ENCODE measurements at regions not wholly inside any gene's neighbourhood (a gene's known extent, or its start where the extent isn't known, plus 50 kb on each side); places are given as distances from the start of the nearest gene placed in this dataset.
"Not testable (repeated sequence)": the region's sequence is repeated elsewhere in the genome, so short reads cannot be mapped to it uniquely, and the experiment has no call there.

- no peak for DNase-seq
These were observed 383.9 kb downstream of the MAT2B start for GRCh38 chr5:163889369-163889768.

- no peak for DNase-seq
These were observed 384.8 kb downstream of the MAT2B start for GRCh38 chr5:163890261-163890660.

- no peak for DNase-seq
These were observed 387.9 kb downstream of the MAT2B start for GRCh38 chr5:163893281-163893680.

- no peak for DNase-seq
These were observed 389.2 kb downstream of the MAT2B start for GRCh38 chr5:163894645-163895044.

GRCh38 chr5:163898873-163899272 lies 393.5 kb downstream of the MAT2B start:
- DNase-seq: no peak

GRCh38 chr5:163907783-163908182 lies 402.4 kb downstream of the MAT2B start:
- DNase-seq: not testable (repeated sequence)

- DNase-seq: no peak
These were observed 402.8 kb downstream of the MAT2B start for GRCh38 chr5:163908253-163908652.

GRCh38 chr5:163910226-163910625 lies 404.8 kb downstream of the MAT2B start:
- DNase-seq: no peak

- no peak for DNase-seq
These were observed 406.6 kb downstream of the MAT2B start for GRCh38 chr5:163912046-163912445.

GRCh38 chr5:163913548-163913947 lies 408.1 kb downstream of the MAT2B start:
- no peak for DNase-seq

GRCh38 chr5:163914910-163915309 lies 409.5 kb downstream of the MAT2B start:
- DNase-seq: no peak

- no peak for DNase-seq
These were observed 410.1 kb downstream of the MAT2B start for GRCh38 chr5:163915481-163915961.

- DNase-seq: no peak
These were observed 411.0 kb downstream of the MAT2B start for GRCh38 chr5:163916376-163916775.

- no peak for DNase-seq
These were observed 411.4 kb downstream of the MAT2B start for GRCh38 chr5:163916861-163917260.

GRCh38 chr5:163917747-163918146 lies 412.3 kb downstream of the MAT2B start:
- no peak for DNase-seq

- not testable (repeated sequence) for DNase-seq
These were observed 429.6 kb downstream of the MAT2B start for GRCh38 chr5:163934990-163935389.

- no peak for DNase-seq
These were observed 433.2 kb downstream of the MAT2B start for GRCh38 chr5:163938595-163938994.

GRCh38 chr5:163941079-163941478 lies 435.7 kb downstream of the MAT2B start:
- DNase-seq: no peak

- no peak for DNase-seq
These were observed 438.1 kb downstream of the MAT2B start for GRCh38 chr5:163943546-163943945.

GRCh38 chr5:163944738-163945137 lies 439.3 kb downstream of the MAT2B start:
- no peak for DNase-seq

- DNase-seq: no peak
These were observed 442.6 kb downstream of the MAT2B start for GRCh38 chr5:163947848-163948666.

- DNase-seq: no peak
These were observed 444.8 kb downstream of the MAT2B start for GRCh38 chr5:163950248-163950647.

GRCh38 chr5:163951069-163951468 lies 445.6 kb downstream of the MAT2B start:
- no peak for DNase-seq

- DNase-seq: no peak
These were observed 448.5 kb downstream of the MAT2B start for GRCh38 chr5:163953901-163954300.

- DNase-seq: not testable (repeated sequence)
These were observed 455.8 kb downstream of the MAT2B start for GRCh38 chr5:163961230-163961629.
